Astrocyte (in vitro differentiated cells and primary cell): ENCODE measurements at regions not wholly inside any gene's neighbourhood (a gene's known extent, or its start where the extent isn't known, plus 50 kb on each side); places are given as distances from the start of the nearest gene placed in this dataset.

Experiments
- CTCF ChIP-seq: IDR thresholded peaks from 2 replicates; pipeline ENCODE4 v1.5.1; 2011; ENCODE audit warnings: low read depth, mild to moderate bottlenecking, inconsistent platforms, low read length, moderate library complexity; ENCODE audit not compliant: insufficient read depth
- EZH2 ChIP-seq: IDR thresholded peaks from 2 replicates; pipeline ENCODE4 v1.6.1; 2012; ENCODE audit warnings: mild to moderate bottlenecking, low read length, inconsistent platforms; ENCODE audit not compliant: insufficient read depth

- TF ChIP-seq CTCF: no peak
- TF ChIP-seq EZH2: no peak
Observed at GRCh38 chr9:73030370-73031030, 77.6 kb upstream of the ALDH1A1 start.
